ENCODE measurements at regions not wholly inside any gene's neighbourhood (a gene's known extent, or its start where the extent isn't known, plus 50 kb on each side); places are given as distances from the start of the nearest gene placed in this dataset.

GRCh38 chr7:130988443-130988842 lies 254.4 kb upstream of the KLF14 start:
- H3K9ac ChIP-seq (ENCODE audit: low read length): no peak overlapping the region
- no peaks in the 10 kb centered on the region for H3K27me3 ChIP-seq (replicated peaks in 1 of 4; ENCODE audit: control extremely low read depth in 1 of 4, control insufficient read depth in 3 of 4, insufficient read depth in 4 of 4, low read length in 3 of 4)
- H3K4me2 ChIP-seq (replicated peaks; ENCODE audit: low read depth, low read length, poor library complexity, severe bottlenecking): no peak overlapping the region
- H3K27ac ChIP-seq (ENCODE audit: low read length in 2 of 2): peak overlapping the region in 1 of 2 donors; percentile 67
- intact Hi-C loops (cut with micrococcal nuclease): no loop called here
- H3K9me3 Mint-ChIP-seq (ENCODE audit: insufficient read depth): no peaks in the 10 kb centered on the region
- peak overlapping the region; percentile 47 for H3K27ac Mint-ChIP-seq
- peaks cover 94% of the 10 kb centered on the region for H4K20me1 ChIP-seq (ENCODE audit: control insufficient read depth, insufficient read depth, low read length, poor library complexity, severe bottlenecking)
- H3K79me2 ChIP-seq (ENCODE audit: control insufficient read depth, insufficient read depth, low read length): peaks cover 97% of the 10 kb centered on the region
- POLR2A ChIA-PET: no interaction called here
- H3K27me3 Mint-ChIP-seq: no peaks in the 10 kb centered on the region
- ATAC-seq (ENCODE audit: low read depth) (no peak), DNase-seq (peak; percentile 52)
- 66% methylated on average over 5 of the region's 5 CpGs for WGBS (ENCODE audit: insufficient coverage)
- no peak overlapping the region for H2AFZ ChIP-seq (ENCODE audit: insufficient read depth, low read depth, low read length, poor library complexity, severe bottlenecking)
- H3K9me3 ChIP-seq (ENCODE audit: control extremely low read depth in 1 of 3, control insufficient read depth in 2 of 3, insufficient read depth in 1 of 3, low read length in 2 of 3): no peaks in the 10 kb centered on the region
- TF ChIP-seq CTCF (IDR thresholded peaks at IDR 0.05) (no peak), EZH2 (IDR thresholded peaks at IDR 0.05; ENCODE audit: borderline replicate concordance, insufficient read depth, low read depth, low read length, poor library complexity, severe bottlenecking) (no peak)
- no peak overlapping the region for H3K4me3 ChIP-seq (ENCODE audit: control extremely low read depth in 1 of 5, extremely low read depth in 1 of 5, insufficient read depth in 1 of 5, low read depth in 2 of 5, low read length in 4 of 5)
- CTCF ChIA-PET: interaction anchor here (0.8 to 2.3 kb wide), 11 partner anchors 14 to 314 kb away, joined by 3 to 12 read pairs (median 4); no protein-coding TSS in a partner anchor
- peaks cover 0 to 35% of the 10 kb centered on the region in 2 experiments for H3K36me3 ChIP-seq (replicated peaks in 1 of 2; ENCODE audit: control extremely low read depth in 1 of 2, control insufficient read depth in 1 of 2, extremely low read depth in 1 of 2, insufficient read depth in 2 of 2, low read length in 1 of 2)
- peaks cover 22% of the 10 kb centered on the region in 2 donors for H3K4me1 ChIP-seq (ENCODE audit: control insufficient read depth in 2 of 2, insufficient read depth in 2 of 2, low read length in 2 of 2)
- H3K4me1 Mint-ChIP-seq: peaks cover 67% of the 10 kb centered on the region
- peak overlapping the region; percentile 5 for H3K4me3 Mint-ChIP-seq

GRCh38 chr7:130989101-130989795 lies 255.2 kb upstream of the KLF14 start:
- Histone ChIP-seq H3K36me3 (replicated peaks in 1 of 2; ENCODE audit: control extremely low read depth in 1 of 2, control insufficient read depth in 1 of 2, extremely low read depth in 1 of 2, insufficient read depth in 2 of 2, low read length in 1 of 2) (peaks cover 0 to 28% of the 10 kb centered on the region in 2 experiments), H3K9me3 (ENCODE audit: control extremely low read depth in 1 of 3, control insufficient read depth in 2 of 3, insufficient read depth in 1 of 3, low read length in 2 of 3) (no peaks in the 10 kb centered on the region), H4K20me1 (ENCODE audit: control insufficient read depth, insufficient read depth, low read length, poor library complexity, severe bottlenecking) (peaks cover 96% of the 10 kb centered on the region), H3K27ac (ENCODE audit: low read length in 2 of 2) (peak overlapping the region in 1 of 2 donors; percentile 67), H3K9ac (ENCODE audit: low read length) (no peak overlapping the region), H3K4me1 (ENCODE audit: control insufficient read depth in 2 of 2, insufficient read depth in 2 of 2, low read length in 2 of 2) (peaks cover 23 to 24% of the 10 kb centered on the region in 2 donors), H2AFZ (ENCODE audit: insufficient read depth, low read depth, low read length, poor library complexity, severe bottlenecking) (no peak overlapping the region), H3K4me2 (replicated peaks; ENCODE audit: low read depth, low read length, poor library complexity, severe bottlenecking) (no peak overlapping the region), H3K4me3 (ENCODE audit: control extremely low read depth in 1 of 5, extremely low read depth in 1 of 5, insufficient read depth in 1 of 5, low read depth in 2 of 5, low read length in 4 of 5) (no peak overlapping the region), H3K27me3 (replicated peaks in 1 of 4; ENCODE audit: control extremely low read depth in 1 of 4, control insufficient read depth in 3 of 4, insufficient read depth in 4 of 4, low read length in 3 of 4) (no peaks in the 10 kb centered on the region), H3K79me2 (ENCODE audit: control insufficient read depth, insufficient read depth, low read length) (peaks cover 98% of the 10 kb centered on the region)
- POLR2A ChIA-PET: no interaction called here
- no peaks in the 10 kb centered on the region for H3K27me3 Mint-ChIP-seq
- H3K4me1 Mint-ChIP-seq: peaks cover 72% of the 10 kb centered on the region
- CTCF ChIA-PET: interaction anchor here (0.8 to 2.3 kb wide), 9 partner anchors 13 to 93 kb away, joined by 3 to 12 read pairs (median 4); no protein-coding TSS in a partner anchor
- 100% methylated on average over 1 of the region's 2 CpGs for WGBS (ENCODE audit: insufficient coverage)
- H3K4me3 Mint-ChIP-seq: no peak overlapping the region
- ATAC-seq (ENCODE audit: low read depth) (no peak), DNase-seq (no peak)
- intact Hi-C loops (cut with micrococcal nuclease): no loop called here
- TF ChIP-seq EZH2 (IDR thresholded peaks at IDR 0.05; ENCODE audit: borderline replicate concordance, insufficient read depth, low read depth, low read length, poor library complexity, severe bottlenecking) (no peak), CTCF (IDR thresholded peaks at IDR 0.05) (no peak)
- no peaks in the 10 kb centered on the region for H3K9me3 Mint-ChIP-seq (ENCODE audit: insufficient read depth)
- H3K27ac Mint-ChIP-seq: peak overlapping the region; percentile 53

All from B cell (primary cell).